Dendritic cell treated with granulocyte-macrophage colony-stimulating factor and Interleukin-4, amounts not matched to agents 40 ng/mL and 50 ng/mL, for 4 days (primary cell): ENCODE measurements at regions not wholly inside any gene's neighbourhood (a gene's known extent, or its start where the extent isn't known, plus 50 kb on each side); places are given as distances from the start of the nearest gene placed in this dataset.

Source experiments
- H3K27ac Mint-ChIP-seq: one replicate; pipeline ENCODE4 v1.8.0; 2022; ENCODE audit warnings: mild to moderate bottlenecking, mixed read lengths
- H3K27me3 Mint-ChIP-seq: one replicate; pipeline ENCODE4 v1.8.0; 2022; ENCODE audit warnings: mild to moderate bottlenecking, mixed read lengths
- H3K36me3 Mint-ChIP-seq: one replicate; pipeline ENCODE4 v1.8.0; 2022; ENCODE audit warnings: low read depth, mixed read lengths
- H3K4me1 Mint-ChIP-seq: one replicate; pipeline ENCODE4 v1.8.0; 2022; ENCODE audit warnings: low read depth, mixed read lengths
- H3K4me3 Mint-ChIP-seq: one replicate; pipeline ENCODE4 v1.8.0; 2022; ENCODE audit warnings: mild to moderate bottlenecking, moderate library complexity, mixed read lengths
- H3K9me3 Mint-ChIP-seq: one replicate; pipeline ENCODE4 v1.8.0; 2022; ENCODE audit warnings: mixed read lengths
- intact Hi-C: fragments of 100-400 bp; cut with micrococcal nuclease; formaldehyde crosslinking; loops from one replicate; pipeline ENCODE4 v1.15.0; 2022

GRCh38 chr5:149441986-149442385 is 62.9 kb upstream of the IL17B start:
- Mint-ChIP-seq H3K4me3 (no peak overlapping the region), H3K4me1 (peaks cover 5% of the 10 kb centered on the region), H3K27ac (no peak overlapping the region), H3K9me3 (peaks cover 9% of the 10 kb centered on the region), H3K27me3 (peaks cover 3% of the 10 kb centered on the region), H3K36me3 (no peaks in the 10 kb centered on the region)
- intact Hi-C loops: loop anchor here (1.0 kb wide), 1 partner anchor 122 kb away; no protein-coding TSS in a partner anchor

- H3K27me3 Mint-ChIP-seq: peaks cover 3% of the 10 kb centered on the region
- H3K4me3 Mint-ChIP-seq: no peak overlapping the region
- no peaks in the 10 kb centered on the region for H3K36me3 Mint-ChIP-seq
- H3K27ac Mint-ChIP-seq: no peak overlapping the region
- intact Hi-C loops: no loop called here
- peaks cover 9% of the 10 kb centered on the region for H3K9me3 Mint-ChIP-seq
- peaks cover 5% of the 10 kb centered on the region for H3K4me1 Mint-ChIP-seq
Measured at GRCh38 chr5:149441194-149441753, 62.2 kb upstream of the IL17B start.

- H3K27ac Mint-ChIP-seq: no peak overlapping the region
- peaks cover 9% of the 10 kb centered on the region for H3K9me3 Mint-ChIP-seq
- intact Hi-C loops: no loop called here
- H3K4me1 Mint-ChIP-seq: peaks cover 5% of the 10 kb centered on the region
- H3K27me3 Mint-ChIP-seq: peaks cover 3% of the 10 kb centered on the region
- H3K36me3 Mint-ChIP-seq: no peaks in the 10 kb centered on the region
- no peak overlapping the region for H3K4me3 Mint-ChIP-seq
Measured at GRCh38 chr5:149439899-149440542, 60.9 kb upstream of the IL17B start.

- Mint-ChIP-seq H3K27ac (no peak overlapping the region), H3K9me3 (peaks cover 6% of the 10 kb centered on the region), H3K27me3 (peaks cover 3% of the 10 kb centered on the region), H3K4me3 (no peak overlapping the region), H3K36me3 (no peaks in the 10 kb centered on the region), H3K4me1 (peaks cover 5% of the 10 kb centered on the region)
- intact Hi-C loops: no loop called here
Measured at GRCh38 chr5:149438711-149439132, 59.6 kb upstream of the IL17B start.

GRCh38 chr5:149438281-149438680 is 59.2 kb upstream of the IL17B start:
- Mint-ChIP-seq H3K27ac (no peak overlapping the region), H3K36me3 (no peaks in the 10 kb centered on the region), H3K4me3 (no peak overlapping the region), H3K4me1 (peaks cover 5% of the 10 kb centered on the region), H3K9me3 (peaks cover 11% of the 10 kb centered on the region), H3K27me3 (peaks cover 3% of the 10 kb centered on the region)
- intact Hi-C loops: no loop called here

GRCh38 chr5:149437391-149438040 is 58.4 kb upstream of the IL17B start:
- H3K36me3 Mint-ChIP-seq: no peaks in the 10 kb centered on the region
- H3K27ac Mint-ChIP-seq: no peak overlapping the region
- peaks cover 17% of the 10 kb centered on the region for H3K9me3 Mint-ChIP-seq
- peaks cover 3% of the 10 kb centered on the region for H3K27me3 Mint-ChIP-seq
- intact Hi-C loops: no loop called here
- H3K4me1 Mint-ChIP-seq: peaks cover 4% of the 10 kb centered on the region
- no peak overlapping the region for H3K4me3 Mint-ChIP-seq

GRCh38 chr5:149435660-149436059 is 56.6 kb upstream of the IL17B start:
- H3K9me3 Mint-ChIP-seq: peaks cover 17% of the 10 kb centered on the region

GRCh38 chr5:149435015-149435376 is 55.9 kb upstream of the IL17B start:
- H3K4me3 Mint-ChIP-seq: no peak overlapping the region
- intact Hi-C loops: no loop called here
- H3K27me3 Mint-ChIP-seq: peaks cover 2% of the 10 kb centered on the region
- H3K4me1 Mint-ChIP-seq: peaks cover 16% of the 10 kb centered on the region
- no peak overlapping the region for H3K27ac Mint-ChIP-seq
- no peaks in the 10 kb centered on the region for H3K36me3 Mint-ChIP-seq
- peaks cover 17% of the 10 kb centered on the region for H3K9me3 Mint-ChIP-seq

More at GRCh38 chr5:149435660-149436059, 56.6 kb upstream of the IL17B start:
- Mint-ChIP-seq H3K4me1 (peaks cover 9% of the 10 kb centered on the region), H3K27ac (no peak overlapping the region), H3K4me3 (no peak overlapping the region), H3K36me3 (no peaks in the 10 kb centered on the region), H3K27me3 (peaks cover 3% of the 10 kb centered on the region)
- intact Hi-C loops: no loop called here

- Mint-ChIP-seq H3K27me3 (no peaks in the 10 kb centered on the region), H3K36me3 (no peaks in the 10 kb centered on the region), H3K9me3 (peaks cover 17% of the 10 kb centered on the region), H3K27ac (no peak overlapping the region), H3K4me1 (peaks cover 18% of the 10 kb centered on the region), H3K4me3 (no peak overlapping the region)
- intact Hi-C loops: loop anchor here (5.0 kb wide), 2 partner anchors 52 to 117 kb away; no protein-coding TSS in a partner anchor
Measured at GRCh38 chr5:149434162-149435014, 55.3 kb upstream of the IL17B start.

- intact Hi-C loops: loop anchor here (5.0 kb wide), 2 partner anchors 51 to 116 kb away; no protein-coding TSS in a partner anchor
- Mint-ChIP-seq H3K36me3 (no peaks in the 10 kb centered on the region), H3K9me3 (peaks cover 17% of the 10 kb centered on the region), H3K27me3 (no peaks in the 10 kb centered on the region), H3K27ac (no peak overlapping the region), H3K4me1 (peaks cover 25% of the 10 kb centered on the region), H3K4me3 (no peak overlapping the region)
Measured at GRCh38 chr5:149433524-149434131, 54.5 kb upstream of the IL17B start.

GRCh38 chr5:149432911-149433401 is 53.9 kb upstream of the IL17B start:
- H3K9me3 Mint-ChIP-seq: peaks cover 17% of the 10 kb centered on the region
- intact Hi-C loops: loop anchor here (5.0 kb wide), 2 partner anchors 51 to 116 kb away; no protein-coding TSS in a partner anchor
- H3K4me1 Mint-ChIP-seq: peaks cover 26% of the 10 kb centered on the region
- no peaks in the 10 kb centered on the region for H3K36me3 Mint-ChIP-seq
- H3K4me3 Mint-ChIP-seq: no peak overlapping the region
- no peak overlapping the region for H3K27ac Mint-ChIP-seq
- H3K27me3 Mint-ChIP-seq: peaks cover 2% of the 10 kb centered on the region

GRCh38 chr5:149432376-149432775 is 53.3 kb upstream of the IL17B start:
- Mint-ChIP-seq H3K9me3 (peaks cover 17% of the 10 kb centered on the region), H3K4me3 (no peak overlapping the region), H3K27me3 (peaks cover 2% of the 10 kb centered on the region), H3K36me3 (no peaks in the 10 kb centered on the region), H3K27ac (no peak overlapping the region), H3K4me1 (peaks cover 26% of the 10 kb centered on the region)
- intact Hi-C loops: loop anchor here (5.0 kb wide), 2 partner anchors 50 to 115 kb away; no protein-coding TSS in a partner anchor
